Ovary (tissue), 7 donors: ENCODE measurements at regions not wholly inside any gene's neighbourhood (a gene's known extent, or its start where the extent isn't known, plus 50 kb on each side); places are given as distances from the start of the nearest gene placed in this dataset.

Source experiments
- DNase-seq, 5 donors: peaks; one replicate each; pipeline ENCODE4 v3.0.0-alpha.2; 2019 to 2020
- H3K27ac ChIP-seq, 2 donors: fragments of 200-600 bp; one replicate each; pipeline versions ENCODE4 v1.5.1 to v1.8.0; 2019 to 2022
- H3K27me3 ChIP-seq: fragments of 200-600 bp; one replicate; pipeline ENCODE4 v1.8.0; 2022
- H3K36me3 ChIP-seq: fragments of 200-600 bp; sonication (generic); one replicate; pipeline ENCODE4 v1.5.1; 2019
- H3K4me1 ChIP-seq: one replicate; pipeline ENCODE4 v1.8.1; 2013; ENCODE audit warnings: mild to moderate bottlenecking, moderate library complexity; ENCODE audit not compliant: insufficient read depth
- H3K4me3 ChIP-seq: fragments of 200-600 bp; sonication (generic); one replicate; pipeline ENCODE4 v1.5.1; 2017
- H3K9me3 ChIP-seq, 2 donors: fragments of 200-600 bp in 1 of 2; sonication (generic) in 1 of 2; one replicate each; pipeline versions ENCODE4 v1.5.1 to v1.8.1; 2013 to 2019; ENCODE audit warnings: mild to moderate bottlenecking in 1 of 2, moderate library complexity in 1 of 2
- EP300 ChIP-seq: sonication (generic); formaldehyde crosslinking; IDR thresholded peaks from one replicate; pipeline ENCODE4 v1.6.1; 2017; ENCODE audit warnings: antibody characterized with exemption
- POLR2A ChIP-seq: fragments of 450-650 bp; IDR thresholded peaks from one replicate; pipeline ENCODE4 v1.6.1; 2017; ENCODE audit warnings: antibody characterized with exemption, mild to moderate bottlenecking, moderate library complexity
- WGBS, 3 donors: extraction: QIAGEN DNeasy Blood & Tissue Kit in 1 of 3; methylation state at CpG; one replicate each; pipeline versions ENCODE4 v1.1.5 to v1.1.7; 2013 to 2017; 5-methylcytosine and 5-hydroxymethylcytosine counted together
- intact Hi-C, 4 donors: fragments of 100-400 bp; cut with DNase I; formaldehyde crosslinking; loops; one replicate each; pipeline versions ENCODE4 v1.11.0 to v1.15.1; 2022 to 2023
- TF ChIP-seq, protein P1 (sequence below), 3 donors: fragments of 450-650 bp in 2 of 3; fragments of 200-600 bp in 1 of 3; IDR thresholded peaks; one replicate each; pipeline versions ENCODE4 v1.5.1 to v1.8.0; 2016 to 2022; ENCODE audit warnings: antibody characterized with exemption in 3 of 3, mild to moderate bottlenecking in 1 of 3
- donor health status: DM: no; HTN: no; CAD: no; lungs with moderate emphysema.
- donor health status: DM: no; HTN: no; CAD: no.
- donor health status: Bipolar disorder and iron deficiency.
- donor health status: DM: no; HTN: no; CAD: no.
- donor health status: DM: yes; HTN: yes; CAD: no.

DNA sequence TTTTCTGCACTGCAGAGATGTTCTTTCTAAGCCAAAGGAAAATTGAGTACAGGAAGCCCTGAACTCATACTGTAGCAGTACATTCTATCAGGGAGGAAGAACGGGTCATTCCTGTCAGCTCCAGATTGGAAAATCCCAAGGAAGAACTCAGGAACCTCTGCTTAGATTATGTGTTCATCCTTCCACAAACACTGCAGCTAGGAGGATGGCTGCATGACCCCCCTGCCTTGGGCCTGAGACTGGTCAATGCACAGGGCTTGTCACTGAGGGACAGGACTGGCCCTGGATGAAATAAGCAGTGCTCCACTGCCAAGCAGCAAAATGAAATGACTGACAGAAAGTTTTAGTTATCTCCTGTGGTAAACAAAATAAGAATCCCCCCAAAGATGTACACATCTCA lies 1406.8 kb upstream of the TMEM132C start:
- 57 to 78% (median 61%) methylated on average over 1 of the region's 1 CpG for WGBS, 3 donors
- Histone ChIP-seq H3K4me1 (no peaks in the 10 kb centered on the region), H3K27ac (no peak overlapping the region), H3K27me3 (no peaks in the 10 kb centered on the region), H3K9me3 (no peaks in the 10 kb centered on the region), H3K36me3 (no peaks in the 10 kb centered on the region), H3K4me3 (no peak overlapping the region)
- TF ChIP-seq POLR2A (no peak), EP300 (no peak)
- intact Hi-C loops, result no loop called here
- no peak for DNase-seq

DNA sequence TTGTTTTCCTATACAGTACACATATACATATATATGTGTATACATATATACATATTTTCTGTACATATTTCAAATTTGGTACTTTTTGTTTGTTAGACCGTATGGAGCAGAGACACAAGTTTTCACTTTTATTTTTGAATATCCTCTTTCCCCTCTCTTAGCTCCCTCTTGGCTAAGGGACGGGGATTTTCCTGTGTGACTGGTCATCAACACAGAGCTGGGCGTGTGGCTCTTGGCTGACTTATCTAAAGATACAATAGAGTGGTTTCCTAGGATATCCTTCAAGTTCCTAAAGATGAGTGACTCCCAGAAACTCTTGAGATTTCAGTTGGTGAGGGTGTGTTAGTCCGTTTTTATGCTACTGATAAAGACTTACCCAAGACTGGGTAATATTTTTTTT lies 1404.5 kb upstream of the TMEM132C start:
- no peak overlapping the region for H3K4me3 ChIP-seq
- WGBS, 3 donors, result 60 to 68% (median 62%) methylated on average over 4 of the region's 4 CpGs
- no peak for DNase-seq
- no peaks in the 10 kb centered on the region for H3K27me3 ChIP-seq
- H3K4me1 ChIP-seq, result no peaks in the 10 kb centered on the region
- H3K27ac ChIP-seq, result no peak overlapping the region
- TF ChIP-seq, protein P1, sequence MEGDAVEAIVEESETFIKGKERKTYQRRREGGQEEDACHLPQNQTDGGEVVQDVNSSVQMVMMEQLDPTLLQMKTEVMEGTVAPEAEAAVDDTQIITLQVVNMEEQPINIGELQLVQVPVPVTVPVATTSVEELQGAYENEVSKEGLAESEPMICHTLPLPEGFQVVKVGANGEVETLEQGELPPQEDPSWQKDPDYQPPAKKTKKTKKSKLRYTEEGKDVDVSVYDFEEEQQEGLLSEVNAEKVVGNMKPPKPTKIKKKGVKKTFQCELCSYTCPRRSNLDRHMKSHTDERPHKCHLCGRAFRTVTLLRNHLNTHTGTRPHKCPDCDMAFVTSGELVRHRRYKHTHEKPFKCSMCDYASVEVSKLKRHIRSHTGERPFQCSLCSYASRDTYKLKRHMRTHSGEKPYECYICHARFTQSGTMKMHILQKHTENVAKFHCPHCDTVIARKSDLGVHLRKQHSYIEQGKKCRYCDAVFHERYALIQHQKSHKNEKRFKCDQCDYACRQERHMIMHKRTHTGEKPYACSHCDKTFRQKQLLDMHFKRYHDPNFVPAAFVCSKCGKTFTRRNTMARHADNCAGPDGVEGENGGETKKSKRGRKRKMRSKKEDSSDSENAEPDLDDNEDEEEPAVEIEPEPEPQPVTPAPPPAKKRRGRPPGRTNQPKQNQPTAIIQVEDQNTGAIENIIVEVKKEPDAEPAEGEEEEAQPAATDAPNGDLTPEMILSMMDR (IDR thresholded peaks at IDR 0.05), result no peak
- no peak for TF ChIP-seq EP300
- TF ChIP-seq POLR2A, result no peak
- no peaks in the 10 kb centered on the region for H3K9me3 ChIP-seq
- intact Hi-C loops, result no loop called here
- H3K36me3 ChIP-seq, result no peaks in the 10 kb centered on the region

DNA sequence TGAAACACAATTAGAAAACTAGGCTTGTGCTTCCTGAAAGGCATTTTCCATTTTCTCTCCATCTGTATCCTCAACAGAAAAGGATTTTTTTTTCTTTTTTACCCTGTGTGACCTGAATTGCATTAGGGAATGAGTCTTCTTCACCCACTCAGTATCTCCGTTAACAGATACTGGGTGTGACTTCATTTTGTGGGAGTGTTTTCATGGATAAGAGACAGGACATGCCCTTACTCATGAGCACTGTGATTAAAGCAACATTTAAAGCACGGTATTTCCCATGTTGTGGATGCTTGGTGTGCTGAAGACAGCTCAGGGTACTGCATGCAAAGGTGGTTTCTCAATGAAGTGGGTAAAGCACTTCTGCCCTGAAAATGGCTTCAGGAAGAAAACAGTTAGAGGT lies 1397.3 kb upstream of the TMEM132C start:
- Histone ChIP-seq H3K4me3 (no peak overlapping the region), H3K36me3 (no peaks in the 10 kb centered on the region), H3K27ac (no peak overlapping the region), H3K4me1 (no peaks in the 10 kb centered on the region), H3K9me3 (no peaks in the 10 kb centered on the region), H3K27me3 (no peaks in the 10 kb centered on the region)
- WGBS, 3 donors, result 40 to 44% (median 42%) methylated on average over 2 of the region's 2 CpGs
- no peak for DNase-seq
- intact Hi-C loops, result loop anchor here in 1 of 4 donors (10.0 kb wide), 1 partner anchor 1695 kb away; no protein-coding TSS in a partner anchor
- TF ChIP-seq, protein P1 (IDR thresholded peaks at IDR 0.05), result no peak

DNA sequence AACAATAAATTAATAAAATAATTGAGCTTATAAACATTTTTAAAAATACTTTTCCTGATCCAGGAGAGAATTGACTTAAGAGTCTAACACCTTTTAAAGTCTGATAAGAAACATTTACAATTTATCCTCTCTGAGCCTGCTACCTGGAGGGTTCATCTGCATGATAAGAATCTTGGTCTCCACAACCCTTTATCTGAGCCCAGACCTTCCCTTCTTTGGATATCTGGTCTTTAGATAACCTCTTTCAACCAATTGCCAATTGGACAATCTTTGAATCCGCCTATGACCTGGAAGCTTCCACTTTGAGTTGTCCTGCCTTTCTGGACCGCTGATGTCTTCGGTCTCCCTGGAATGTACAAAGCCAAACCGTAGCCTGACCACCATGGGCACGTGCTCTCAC lies 1393.3 kb upstream of the TMEM132C start:
- 75 to 82% (median 79%) methylated on average over 5 of the region's 5 CpGs for WGBS, 3 donors
- H3K36me3 ChIP-seq, result no peaks in the 10 kb centered on the region
- TF ChIP-seq EP300 (no peak), POLR2A (no peak)
- TF ChIP-seq, protein P1 (IDR thresholded peaks at IDR 0.05), result no peak
- no peaks in the 10 kb centered on the region for H3K4me1 ChIP-seq
- H3K27ac ChIP-seq, result no peak overlapping the region
- H3K27me3 ChIP-seq, result no peaks in the 10 kb centered on the region
- intact Hi-C loops, result loop anchor here in 1 of 4 donors (10.0 kb wide), 1 partner anchor 1699 kb away; no protein-coding TSS in a partner anchor
- H3K9me3 ChIP-seq, result no peaks in the 10 kb centered on the region
- H3K4me3 ChIP-seq, result no peak overlapping the region
- no peak for DNase-seq

DNA sequence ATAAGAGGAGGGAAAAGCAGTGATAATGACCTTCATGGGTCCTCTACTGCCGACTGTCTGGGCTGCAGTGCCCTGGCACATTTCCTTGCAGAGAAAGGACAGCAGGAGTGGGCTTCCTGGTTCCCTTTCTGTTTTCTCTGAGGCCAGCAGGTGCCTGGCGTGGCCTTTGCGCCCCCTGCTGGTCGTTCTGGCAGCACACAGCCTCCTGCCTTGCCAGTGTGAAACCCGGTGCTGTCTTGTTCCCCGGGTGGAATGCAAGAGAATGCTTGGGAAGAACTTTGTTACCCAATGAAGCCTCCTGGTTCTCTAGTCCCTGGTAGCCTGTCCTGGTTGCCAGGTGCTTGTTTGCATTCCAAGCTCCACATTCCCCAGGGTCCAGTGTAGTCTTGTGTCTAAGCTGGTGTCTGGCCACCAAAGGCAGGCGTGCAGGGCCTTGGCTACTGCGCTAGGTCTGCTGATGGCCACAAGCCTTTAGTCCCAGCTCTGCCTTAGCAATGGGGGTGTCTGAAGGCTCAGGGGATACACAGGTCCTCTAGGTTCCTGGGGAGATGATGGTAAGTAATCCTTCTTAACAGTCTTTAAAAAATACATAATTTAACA lies 1392.4 kb upstream of the TMEM132C start:
- Histone ChIP-seq H3K4me3 (no peak overlapping the region), H3K4me1 (no peaks in the 10 kb centered on the region), H3K27ac (no peak overlapping the region), H3K27me3 (no peaks in the 10 kb centered on the region), H3K9me3 (no peaks in the 10 kb centered on the region), H3K36me3 (no peaks in the 10 kb centered on the region)
- DNase-seq, result peak in 4 of 5 donors; percentile 15 to 34 (median 22)
- 24 to 28% (median 26%) methylated on average over 8 of the region's 8 CpGs for WGBS, 3 donors
- TF ChIP-seq EP300 (no peak), POLR2A (no peak)
- TF ChIP-seq, protein P1 (IDR thresholded peaks at IDR 0.05), result peak in 1 of 3 donors; percentile 20
- intact Hi-C loops, result loop anchor here in 1 of 4 donors (10.0 kb wide), 1 partner anchor 1700 kb away; no protein-coding TSS in a partner anchor
